NCI-H1417 (cell line): ENCODE measurements at regions not wholly inside any gene's neighbourhood (a gene's known extent, or its start where the extent isn't known, plus 50 kb on each side); places are given as distances from the start of the nearest gene placed in this dataset.

Experiments
- DNase-seq, 3 experiments: peaks; one replicate each; lab custom pipeline; 2025; lab: John Stamatoyannopoulos, UW

- no peak for DNase-seq
Measured at GRCh38 chr18:22355598-22355997, 62.1 kb downstream of the CTAGE1 start.

GRCh38 chr18:22355069-22355468 is 62.6 kb downstream of the CTAGE1 start:
- no peak for DNase-seq

GRCh38 chr18:22349966-22350365 is 67.7 kb downstream of the CTAGE1 start:
- DNase-seq: no peak

GRCh38 chr18:22349317-22349898 is 68.3 kb downstream of the CTAGE1 start:
- no peak for DNase-seq

GRCh38 chr18:22348521-22349316 is 69.0 kb downstream of the CTAGE1 start:
- DNase-seq: no peak

DNA sequence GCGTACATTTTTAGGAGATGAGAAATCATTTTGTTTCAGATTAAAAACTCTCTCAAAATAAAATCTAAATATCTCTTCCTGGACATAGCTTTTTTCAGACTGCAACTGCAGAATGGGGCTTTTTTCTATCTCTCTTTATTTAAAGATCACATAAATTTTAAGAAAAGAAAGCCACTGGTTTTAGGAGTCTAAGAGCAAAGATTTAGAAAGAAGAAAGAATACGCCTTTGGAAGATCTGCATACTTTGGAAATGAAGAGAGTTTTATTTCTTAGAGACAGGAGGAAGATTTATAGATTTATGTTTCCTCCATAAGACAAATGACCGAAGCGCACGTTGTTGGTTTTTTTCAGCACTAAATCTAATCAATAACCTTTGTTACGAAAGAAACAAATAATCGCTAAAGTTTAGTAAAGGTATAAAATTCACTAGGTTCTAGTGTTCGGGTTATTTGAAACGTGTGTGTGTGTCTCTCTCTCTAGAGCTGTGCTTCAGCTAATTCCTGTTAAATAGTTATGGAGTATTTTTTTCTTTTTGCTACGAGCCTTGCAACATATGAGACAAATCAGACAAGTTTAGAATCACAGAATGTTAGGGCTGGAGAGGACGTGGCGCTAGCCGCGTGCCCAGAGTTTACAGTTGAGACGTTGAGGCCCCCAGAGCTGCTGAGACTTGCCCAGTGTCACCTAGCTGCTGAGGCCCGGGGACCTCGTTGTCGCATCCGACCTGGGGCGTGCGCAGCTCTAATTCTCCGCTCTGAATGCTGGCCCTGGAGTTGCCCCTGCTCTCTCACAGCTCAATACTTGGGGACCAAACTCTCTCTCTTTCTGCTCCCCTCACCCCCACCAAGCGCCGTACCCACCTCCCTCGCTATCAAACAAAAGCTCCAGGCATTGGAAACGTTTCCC is 69.9 kb downstream of the CTAGE1 start:
- DNase-seq: no peak

GRCh38 chr18:22346953-22347605 is 70.6 kb downstream of the CTAGE1 start:
- DNase-seq: no peak

DNA sequence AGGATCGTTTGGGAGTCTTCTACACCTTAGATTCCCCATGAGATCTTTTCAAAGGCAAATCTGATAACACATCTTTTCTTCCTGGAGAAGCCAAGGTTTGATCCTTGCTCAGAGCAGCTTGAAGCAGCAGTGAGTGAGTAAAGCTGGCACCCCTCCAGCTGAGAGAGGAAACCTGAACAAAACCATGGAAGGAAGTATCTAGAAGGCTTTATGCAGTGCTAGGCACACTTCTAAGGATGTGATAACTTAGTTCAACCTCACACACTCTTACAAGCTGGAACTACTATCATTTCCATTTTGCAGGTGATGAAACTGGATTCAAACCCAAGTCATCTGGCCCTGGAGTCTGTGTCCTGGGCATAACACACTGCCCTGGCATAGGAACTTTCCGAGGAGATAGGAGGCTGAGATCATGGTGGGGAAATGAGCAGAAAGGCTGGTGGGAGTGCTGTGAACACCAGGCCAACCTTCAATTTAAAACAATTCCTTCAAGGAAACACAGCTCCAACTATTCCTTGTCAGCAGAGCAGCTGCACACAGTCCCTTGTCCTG is 71.2 kb downstream of the CTAGE1 start:
- DNase-seq: no peak

DNA sequence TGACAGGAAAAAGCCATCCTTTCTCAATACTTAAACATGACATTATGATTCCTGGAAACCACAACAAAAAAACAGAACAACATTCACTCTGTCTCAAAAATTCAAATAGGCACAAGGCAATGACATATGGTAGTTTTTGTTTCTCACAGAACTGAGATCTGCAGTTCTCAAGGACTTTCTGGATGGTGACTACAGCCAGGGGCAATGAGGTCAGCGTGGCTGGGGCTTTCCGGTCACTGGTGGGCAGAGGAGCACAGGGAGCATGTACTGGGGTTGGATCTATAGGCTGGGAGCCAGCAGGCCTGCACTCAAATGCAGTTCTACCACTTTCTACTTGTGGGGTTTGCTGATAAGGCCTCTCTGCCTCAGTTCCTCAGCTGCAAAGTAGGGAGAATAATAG is 72.0 kb downstream of the CTAGE1 start:
- no peak for DNase-seq

DNA sequence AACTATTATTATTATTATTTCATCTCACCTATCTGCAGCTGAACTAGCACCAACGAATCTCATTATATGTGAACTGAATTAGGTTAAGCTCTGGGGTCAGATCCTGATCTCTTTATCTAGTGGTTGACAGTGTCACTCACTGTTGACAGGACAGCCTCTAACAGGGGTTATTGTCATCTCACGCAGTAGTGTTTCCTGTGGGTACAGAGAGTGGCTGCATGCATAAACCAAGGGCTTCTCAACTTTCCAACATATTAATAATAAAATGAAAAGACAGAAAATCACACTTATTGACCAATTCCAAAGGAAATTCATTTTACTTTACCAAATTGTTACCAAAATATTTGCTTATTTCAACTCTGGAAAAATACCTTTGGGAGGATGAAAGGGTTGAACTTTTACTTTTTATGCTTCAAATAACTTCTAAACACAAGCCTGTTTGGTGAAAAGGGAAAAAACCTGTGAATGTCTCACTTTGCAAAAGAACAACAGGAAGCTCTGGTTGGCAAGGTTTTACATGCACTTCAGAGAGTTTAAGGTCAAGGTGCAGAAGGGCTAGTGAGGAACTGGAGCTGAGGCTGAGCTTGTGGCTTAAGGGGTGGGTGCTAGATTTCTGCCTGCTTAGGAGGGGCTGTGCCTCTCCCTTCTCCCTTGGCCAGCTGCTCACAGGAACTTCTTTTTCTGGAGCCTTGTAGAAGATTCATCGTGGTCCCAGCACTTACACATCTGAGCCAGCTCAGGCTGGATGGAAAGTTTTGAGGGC is 72.6 kb downstream of the CTAGE1 start:
- DNase-seq: no peak

GRCh38 chr18:22344445-22344844 is 73.3 kb downstream of the CTAGE1 start:
- no peak for DNase-seq

- DNase-seq: no peak
Measured at GRCh38 chr18:22343613-22344012, 74.1 kb downstream of the CTAGE1 start.

GRCh38 chr18:22342625-22343024 is 75.1 kb downstream of the CTAGE1 start:
- no peak for DNase-seq

- no peak for DNase-seq
Measured at GRCh38 chr18:22340331-22340730, 77.4 kb downstream of the CTAGE1 start.

- no peak for DNase-seq
Measured at GRCh38 chr18:22339913-22340312, 77.8 kb downstream of the CTAGE1 start.

- DNase-seq: no peak
Measured at GRCh38 chr18:22337833-22338232, 79.9 kb downstream of the CTAGE1 start.

GRCh38 chr18:22337306-22337705 is 80.4 kb downstream of the CTAGE1 start:
- DNase-seq: no peak

GRCh38 chr18:22336406-22336805 is 81.3 kb downstream of the CTAGE1 start:
- DNase-seq: no peak

DNA sequence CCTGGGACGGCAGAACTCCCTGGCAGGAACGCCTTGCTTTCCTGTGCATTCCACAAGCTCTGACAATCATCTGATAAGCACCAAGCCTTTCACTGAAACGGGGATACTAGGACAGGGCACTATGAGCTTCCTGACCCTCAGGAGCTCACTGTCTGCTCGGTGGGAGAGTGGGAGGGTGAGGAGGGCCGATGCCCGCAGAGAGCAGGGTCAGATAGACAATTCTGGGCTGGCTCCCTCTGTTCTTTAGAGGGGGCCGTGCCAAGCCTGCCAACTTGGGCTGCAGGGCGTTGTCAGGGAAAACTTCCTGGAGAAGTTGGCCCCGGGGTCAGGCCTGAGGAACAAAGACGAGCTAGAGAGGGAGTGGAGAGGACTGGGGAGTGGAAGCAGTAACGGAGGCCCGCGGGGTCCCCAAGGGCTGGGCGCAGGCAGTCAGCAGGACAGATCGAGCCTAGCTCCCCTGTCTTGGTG is 82.0 kb downstream of the CTAGE1 start:
- no peak for DNase-seq

DNA sequence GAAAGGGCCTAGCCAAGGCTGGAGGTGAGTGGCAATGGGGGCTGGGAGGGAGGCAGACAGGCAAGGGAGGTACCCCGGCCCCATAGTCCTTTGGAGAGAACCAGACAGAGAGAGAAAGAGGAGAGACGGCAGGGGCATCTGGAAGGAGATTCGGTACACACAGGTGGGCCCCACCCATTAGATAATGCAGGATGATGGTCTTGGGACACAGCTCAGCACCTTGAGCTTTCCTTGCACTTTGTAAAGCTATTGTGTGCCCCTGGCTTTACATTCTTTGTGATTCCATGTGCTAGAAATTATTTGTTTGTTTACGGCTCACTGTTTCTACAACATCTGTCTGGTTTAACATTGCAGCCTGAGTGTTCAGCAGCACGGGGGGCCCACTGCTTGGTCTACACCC is 83.1 kb downstream of the CTAGE1 start:
- no peak for DNase-seq

GRCh38 chr18:22332590-22332989 is 85.1 kb downstream of the CTAGE1 start:
- no peak for DNase-seq
